HG02840 (cell line): ENCODE measurements at regions not wholly inside any gene's neighbourhood (a gene's known extent, or its start where the extent isn't known, plus 50 kb on each side); places are given as distances from the start of the nearest gene placed in this dataset.

Source experiments
- ATAC-seq: cut with Tn5 transposase; IDR thresholded peaks from one replicate; pipeline ENCODE4 v1.9.1; 2021; ENCODE audit warnings: mild to moderate bottlenecking, moderate library complexity, moderate number of reproducible peaks; ENCODE audit not compliant: unreplicated experiment, low FRiP score

DNA sequence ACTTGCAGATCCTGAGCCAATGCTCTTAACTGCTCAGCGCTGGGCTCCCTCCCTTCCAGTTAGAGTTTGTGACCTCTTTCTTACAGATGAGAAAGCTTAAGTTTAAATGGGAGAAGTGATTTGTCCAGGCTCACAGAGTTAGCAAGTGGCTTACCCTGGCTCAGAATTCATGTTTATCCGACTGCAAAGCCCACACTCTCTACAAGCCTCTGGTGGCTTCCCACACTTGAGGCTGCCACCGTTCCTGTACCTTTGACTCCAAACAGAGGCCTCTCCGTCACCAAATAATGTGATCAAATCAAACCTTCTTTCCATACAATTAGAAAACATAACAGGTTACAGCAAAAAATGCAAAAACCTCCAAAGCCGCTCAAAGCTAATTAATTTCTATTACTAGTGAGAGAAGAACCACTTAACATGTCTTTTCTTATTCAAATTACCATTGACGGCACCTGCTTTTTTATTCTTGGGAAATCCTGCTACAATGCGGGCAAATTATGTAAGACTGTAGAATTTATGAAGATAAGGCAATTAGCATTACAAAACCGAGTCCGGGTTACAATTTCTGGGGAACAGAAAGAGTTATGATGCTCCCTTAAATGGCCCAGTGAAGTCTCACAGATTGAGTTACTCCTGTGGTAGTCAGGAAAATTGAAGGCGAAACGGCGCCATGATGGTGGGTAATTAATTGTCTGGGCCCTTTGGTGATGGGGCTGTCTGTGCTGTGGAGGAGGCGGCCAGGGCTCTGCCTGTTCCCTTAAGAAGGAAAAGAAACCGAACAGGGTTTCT lies 324.3 kb upstream of the POU3F1 start:
- ATAC-seq: no peak

GRCh38 chr1:38365242-38365641 lies 318.6 kb upstream of the POU3F1 start:
- ATAC-seq: no peak

- ATAC-seq: no peak
Measured at GRCh38 chr1:38361566-38361965, 315.0 kb upstream of the POU3F1 start.

GRCh38 chr1:38360807-38361206 lies 314.2 kb upstream of the POU3F1 start:
- no peak for ATAC-seq

- ATAC-seq: no peak
Measured at GRCh38 chr1:38353956-38354355, 307.4 kb upstream of the POU3F1 start.

GRCh38 chr1:38352869-38353268 lies 306.3 kb upstream of the POU3F1 start:
- no peak for ATAC-seq

- no peak for ATAC-seq
Measured at GRCh38 chr1:38347446-38348175, 301.0 kb upstream of the POU3F1 start.

DNA sequence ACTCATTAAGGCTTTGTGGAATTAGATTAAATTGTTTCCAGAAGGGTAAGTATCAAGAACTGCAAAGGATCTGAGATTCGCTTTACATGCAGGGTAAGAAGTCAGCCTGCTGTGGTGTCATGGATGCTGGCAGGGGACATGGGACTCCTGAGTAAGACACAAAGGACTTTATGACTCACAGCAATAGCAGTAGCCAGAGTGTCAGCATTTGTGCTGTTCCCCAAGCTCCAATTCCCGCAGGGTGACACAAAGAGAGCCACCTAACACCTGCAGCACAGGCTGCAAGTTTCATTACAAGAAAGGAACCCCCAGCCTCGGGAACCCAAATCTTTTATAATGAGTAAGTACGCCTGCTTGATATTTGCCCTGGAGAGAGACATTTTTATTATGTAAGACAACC lies 298.1 kb upstream of the POU3F1 start:
- no peak for ATAC-seq

DNA sequence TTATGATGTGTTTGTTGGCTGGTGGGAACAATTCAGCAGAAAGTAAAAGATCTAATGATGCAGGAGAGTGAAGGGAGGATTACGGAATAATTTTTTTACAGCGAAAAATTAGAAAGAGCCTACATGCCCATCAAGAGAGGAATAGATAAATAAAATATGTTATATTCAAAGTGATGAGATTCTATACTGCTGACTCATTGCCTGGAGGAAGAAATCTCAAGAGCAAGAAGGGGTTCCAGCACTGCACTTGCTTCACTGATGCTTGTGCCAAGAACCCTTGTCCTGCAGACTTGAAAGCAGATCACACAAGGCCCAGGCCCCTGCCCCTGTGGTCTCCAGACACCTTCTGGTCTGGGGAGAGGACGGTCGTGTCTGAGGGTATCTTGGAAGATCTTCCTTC lies 295.1 kb upstream of the POU3F1 start:
- no peak for ATAC-seq

DNA sequence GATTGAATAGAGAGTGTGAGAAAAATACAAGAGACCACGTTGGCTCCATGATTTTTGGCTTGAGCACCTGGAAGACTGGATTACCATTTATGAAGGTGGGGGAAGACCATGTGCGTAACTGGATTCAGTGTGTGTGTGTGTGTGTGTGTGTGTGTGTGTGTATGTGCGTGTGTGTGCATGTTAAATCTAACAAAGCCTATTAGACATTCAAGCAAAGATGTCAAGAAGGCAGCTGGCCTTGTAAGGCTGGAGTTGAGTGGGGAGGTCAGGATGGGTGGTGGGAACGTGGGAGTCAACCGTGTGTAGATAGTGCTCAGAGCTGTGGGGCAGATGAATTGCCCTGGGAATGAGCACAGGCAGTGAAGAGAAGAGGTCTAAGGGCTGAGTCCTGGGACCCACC lies 293.8 kb upstream of the POU3F1 start:
- no peak for ATAC-seq

GRCh38 chr1:38337711-38338110 lies 291.1 kb upstream of the POU3F1 start:
- ATAC-seq: no peak

DNA sequence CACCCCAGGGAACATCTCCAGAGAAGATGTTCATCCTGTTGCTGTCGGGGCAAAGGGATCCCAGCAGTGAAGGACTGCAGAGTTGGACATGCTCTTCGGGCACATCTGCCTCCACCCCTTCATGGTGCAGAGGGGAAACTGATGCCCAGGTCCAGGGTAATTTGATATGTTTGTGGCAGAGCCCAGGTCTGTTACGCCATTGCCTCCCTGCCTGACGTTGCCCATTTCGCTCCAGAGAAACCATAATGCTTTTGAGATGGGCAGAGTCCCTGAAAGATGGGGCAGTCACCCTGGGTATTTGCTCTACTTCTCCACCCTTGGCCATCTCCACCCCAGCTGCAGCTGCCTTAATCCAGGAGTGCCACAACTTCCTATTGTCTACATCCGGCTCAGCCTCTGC lies 290.4 kb upstream of the POU3F1 start:
- ATAC-seq: no peak

- no peak for ATAC-seq
Measured at GRCh38 chr1:38336301-38336923, 289.8 kb upstream of the POU3F1 start.

- ATAC-seq: no peak
Measured at GRCh38 chr1:38334930-38335592, 288.5 kb upstream of the POU3F1 start.

- no peak for ATAC-seq
Measured at GRCh38 chr1:38332649-38333310, 286.2 kb upstream of the POU3F1 start.

- ATAC-seq: no peak
Measured at GRCh38 chr1:38331496-38332210, 285.1 kb upstream of the POU3F1 start.

GRCh38 chr1:38330799-38331198 lies 284.2 kb upstream of the POU3F1 start:
- no peak for ATAC-seq

- ATAC-seq: no peak
Measured at GRCh38 chr1:38329644-38330043, 283.1 kb upstream of the POU3F1 start.

GRCh38 chr1:38328278-38329035 lies 281.9 kb upstream of the POU3F1 start:
- ATAC-seq: no peak
